Caco-2 (cell line): ENCODE measurements at regions not wholly inside any gene's neighbourhood (a gene's known extent, or its start where the extent isn't known, plus 50 kb on each side); places are given as distances from the start of the nearest gene placed in this dataset.

Source experiments
- BruUV-seq: library from RNA; stranded (reverse); fragments of 400-500 nt; replicated peaks from 2 replicates; lab custom pipeline; 2021; lab: Mats Ljungman, UMichigan
- CTCF ChIA-PET: fragments of 300-600 bp; sonication (Branson Sonifier 250); formaldehyde crosslinking; loops from one replicate; lab custom pipeline; 2022; ENCODE audit warnings: antibody characterized with exemption; lab: Charles Lee
- POLR2A ChIA-PET: fragments of 300-600 bp; sonication (Branson Sonifier 250); formaldehyde crosslinking; loops from one replicate; lab custom pipeline; 2022; ENCODE audit warnings: antibody characterized with exemption; lab: Charles Lee
- DNase-seq, 2 experiments: peaks; one replicate each; pipeline versions ENCODE4 v3.0.0 to v3.0.0-alpha.2; 2020 to 2022
- H3K27me3 ChIP-seq: replicated peaks from 2 replicates; pipeline ENCODE4 v1.6.0; 2011; ENCODE audit warnings: low read length; ENCODE audit not compliant: control insufficient read depth, insufficient read depth
- H3K36me3 ChIP-seq: 2 replicates; pipeline ENCODE4 v1.5.1; 2011; ENCODE audit warnings: low read length; ENCODE audit not compliant: control insufficient read depth, insufficient read depth
- H3K4me1 ChIP-seq: fragments of 250-450 bp; sonication (Bioruptor Pico); 2 replicates; pipeline ENCODE4 v1.5.1; 2020; ENCODE audit warnings: mild to moderate bottlenecking
- H3K4me3 ChIP-seq: 2 replicates; pipeline ENCODE4 v1.5.1; 2011; ENCODE audit warnings: low read depth, mild to moderate bottlenecking, control low read depth, low read length
- H3K9me3 ChIP-seq: fragments of 250-450 bp; sonication (Bioruptor Pico); 2 replicates; pipeline ENCODE4 v1.5.1; 2020; ENCODE audit warnings: mild to moderate bottlenecking, moderate library complexity
- H3K27ac Mint-ChIP-seq: one replicate; pipeline ENCODE4 v1.8.0; 2022; ENCODE audit warnings: mixed read lengths; ENCODE audit not compliant: unreplicated experiment
- H3K27me3 Mint-ChIP-seq: one replicate; pipeline ENCODE4 v1.8.0; 2022; ENCODE audit warnings: mixed read lengths; ENCODE audit not compliant: insufficient read depth, unreplicated experiment
- H3K36me3 Mint-ChIP-seq: one replicate; pipeline ENCODE4 v1.8.0; 2022; ENCODE audit warnings: mild to moderate bottlenecking, mixed read lengths; ENCODE audit not compliant: insufficient read depth, unreplicated experiment
- H3K4me1 Mint-ChIP-seq: one replicate; pipeline ENCODE4 v1.8.0; 2022; ENCODE audit warnings: low read depth, mixed read lengths; ENCODE audit not compliant: unreplicated experiment
- H3K4me3 Mint-ChIP-seq: one replicate; pipeline ENCODE4 v1.8.0; 2022; ENCODE audit warnings: mild to moderate bottlenecking, moderate library complexity, mixed read lengths; ENCODE audit not compliant: unreplicated experiment
- H3K9me3 Mint-ChIP-seq: one replicate; pipeline ENCODE4 v1.8.0; 2022; ENCODE audit warnings: mixed read lengths; ENCODE audit not compliant: unreplicated experiment
- intact Hi-C: fragments of 100-400 bp; cut with micrococcal nuclease; formaldehyde crosslinking; loops from one replicate; pipeline ENCODE4 v1.10.0; 2022; ENCODE audit not compliant: unreplicated experiment
- TF ChIP-seq, protein P1 (sequence below), 2 experiments: fragments of 200-600 bp in 1 of 2; IDR thresholded peaks; 1 replicate in 1 of 2; 2 replicates in 1 of 2; pipeline versions ENCODE4 v1.5.1 to v1.8.0; 2011 to 2022; ENCODE audit warnings: antibody characterized with exemption in 1 of 2, control low read depth in 1 of 2, inconsistent platforms in 1 of 2, low read depth in 1 of 2, low read length in 1 of 2, mild to moderate bottlenecking in 1 of 2, moderate library complexity in 1 of 2; ENCODE audit not compliant: insufficient read depth in 1 of 2, severe bottlenecking in 1 of 2, unreplicated experiment in 1 of 2

GRCh38 chr16:49952386-49952785, 72.6 kb upstream of the CNEP1R1 start:
- Histone ChIP-seq H3K4me1 (peaks cover 6% of the 10 kb centered on the region), H3K36me3 (no peaks in the 10 kb centered on the region), H3K27me3 (no peaks in the 10 kb centered on the region), H3K4me3 (no peak overlapping the region), H3K9me3 (peaks cover 8% of the 10 kb centered on the region; the same call in 1 of the 2 replicates)
- no peak overlapping the region for H3K4me3 Mint-ChIP-seq
- no TSS peak for BruUV-seq
- POLR2A ChIA-PET: no interaction called here
- H3K36me3 Mint-ChIP-seq: no peaks in the 10 kb centered on the region
- H3K27me3 Mint-ChIP-seq: no peaks in the 10 kb centered on the region
- no peaks in the 10 kb centered on the region for H3K9me3 Mint-ChIP-seq
- no peak for DNase-seq
- H3K4me1 Mint-ChIP-seq: no peaks in the 10 kb centered on the region
- intact Hi-C loops: no loop called here
- TF ChIP-seq, protein P1, sequence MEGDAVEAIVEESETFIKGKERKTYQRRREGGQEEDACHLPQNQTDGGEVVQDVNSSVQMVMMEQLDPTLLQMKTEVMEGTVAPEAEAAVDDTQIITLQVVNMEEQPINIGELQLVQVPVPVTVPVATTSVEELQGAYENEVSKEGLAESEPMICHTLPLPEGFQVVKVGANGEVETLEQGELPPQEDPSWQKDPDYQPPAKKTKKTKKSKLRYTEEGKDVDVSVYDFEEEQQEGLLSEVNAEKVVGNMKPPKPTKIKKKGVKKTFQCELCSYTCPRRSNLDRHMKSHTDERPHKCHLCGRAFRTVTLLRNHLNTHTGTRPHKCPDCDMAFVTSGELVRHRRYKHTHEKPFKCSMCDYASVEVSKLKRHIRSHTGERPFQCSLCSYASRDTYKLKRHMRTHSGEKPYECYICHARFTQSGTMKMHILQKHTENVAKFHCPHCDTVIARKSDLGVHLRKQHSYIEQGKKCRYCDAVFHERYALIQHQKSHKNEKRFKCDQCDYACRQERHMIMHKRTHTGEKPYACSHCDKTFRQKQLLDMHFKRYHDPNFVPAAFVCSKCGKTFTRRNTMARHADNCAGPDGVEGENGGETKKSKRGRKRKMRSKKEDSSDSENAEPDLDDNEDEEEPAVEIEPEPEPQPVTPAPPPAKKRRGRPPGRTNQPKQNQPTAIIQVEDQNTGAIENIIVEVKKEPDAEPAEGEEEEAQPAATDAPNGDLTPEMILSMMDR (IDR thresholded peaks at IDR 0.05; ENCODE audit: insufficient read depth in 1 of 2, low read depth in 1 of 2, low read length in 1 of 2, severe bottlenecking in 1 of 2, unreplicated experiment in 1 of 2): no peak
- no peak overlapping the region for H3K27ac Mint-ChIP-seq
- CTCF ChIA-PET: no interaction called here

DNA sequence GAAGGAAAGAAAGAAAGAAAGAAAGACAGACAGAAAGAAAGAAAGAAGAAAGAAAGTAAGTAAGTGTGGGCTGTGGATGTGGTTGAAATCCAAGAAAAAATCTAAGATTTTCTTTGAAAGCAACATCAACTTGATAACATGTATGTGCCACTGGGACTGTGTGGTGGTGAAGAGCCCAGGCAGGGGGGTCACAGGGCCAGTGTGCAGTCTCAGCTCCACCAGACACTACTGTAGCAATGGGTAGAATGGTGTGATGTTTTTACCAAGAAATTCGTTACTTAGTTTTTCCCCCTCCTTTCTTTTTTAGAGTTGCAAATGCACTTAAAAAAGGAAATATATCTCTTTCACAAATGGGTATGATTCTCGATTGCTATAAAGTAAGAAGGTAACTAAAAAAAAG, 71.9 kb upstream of the CNEP1R1 start:
- intact Hi-C loops: no loop called here
- no TSS peak for BruUV-seq
- TF ChIP-seq, protein P1 (IDR thresholded peaks at IDR 0.05; ENCODE audit: insufficient read depth in 1 of 2, low read depth in 1 of 2, low read length in 1 of 2, severe bottlenecking in 1 of 2, unreplicated experiment in 1 of 2): no peak
- Histone ChIP-seq H3K36me3 (no peaks in the 10 kb centered on the region), H3K9me3 (peaks cover 6% of the 10 kb centered on the region; the same call in 1 of the 2 replicates), H3K4me3 (no peak overlapping the region), H3K4me1 (peaks cover 6% of the 10 kb centered on the region), H3K27me3 (no peaks in the 10 kb centered on the region)
- CTCF ChIA-PET: interaction anchor here (0.6 kb wide), 1 partner anchor 354 kb away, joined by 3 read pairs; no protein-coding TSS in a partner anchor
- Mint-ChIP-seq H3K9me3 (no peaks in the 10 kb centered on the region), H3K27ac (no peak overlapping the region), H3K4me1 (no peaks in the 10 kb centered on the region), H3K36me3 (no peaks in the 10 kb centered on the region), H3K27me3 (peaks cover 3% of the 10 kb centered on the region), H3K4me3 (no peak overlapping the region)
- POLR2A ChIA-PET: no interaction called here
- no peak for DNase-seq

- peaks cover 3% of the 10 kb centered on the region for H3K27me3 Mint-ChIP-seq
- no peaks in the 10 kb centered on the region for H3K36me3 Mint-ChIP-seq
- no peaks in the 10 kb centered on the region for H3K4me1 Mint-ChIP-seq
- H3K9me3 ChIP-seq: no peaks in the 10 kb centered on the region
- no peak overlapping the region for H3K4me3 Mint-ChIP-seq
- no peak for DNase-seq
- POLR2A ChIA-PET: no interaction called here
- no peaks in the 10 kb centered on the region for H3K9me3 Mint-ChIP-seq
- intact Hi-C loops: loop anchor here (5.0 kb wide), 2 partner anchors 66 to 201 kb away; no protein-coding TSS in a partner anchor
- no peak overlapping the region for H3K27ac Mint-ChIP-seq
- no peaks in the 10 kb centered on the region for H3K27me3 ChIP-seq
- H3K4me1 ChIP-seq: no peaks in the 10 kb centered on the region
- no peaks in the 10 kb centered on the region for H3K36me3 ChIP-seq
- BruUV-seq: no TSS peak
- TF ChIP-seq, protein P1 (IDR thresholded peaks at IDR 0.05; ENCODE audit: insufficient read depth in 1 of 2, low read depth in 1 of 2, low read length in 1 of 2, severe bottlenecking in 1 of 2, unreplicated experiment in 1 of 2): no peak
- CTCF ChIA-PET: interaction anchor here (0.7 to 1.2 kb wide), 2 partner anchors 147 to 255 kb away, joined by 4 to 5 read pairs; no protein-coding TSS in a partner anchor
- no peak overlapping the region for H3K4me3 ChIP-seq
Observed at GRCh38 chr16:49955858-49956257, 69.2 kb upstream of the CNEP1R1 start.
